GM12865 (cell line): ENCODE measurements at regions not wholly inside any gene's neighbourhood (a gene's known extent, or its start where the extent isn't known, plus 50 kb on each side); places are given as distances from the start of the nearest gene placed in this dataset.
A peak's percentile ranks its signal among the peaks of the same experiment; 100 is the strongest.

ENCODE experiments used
- DNase-seq: peaks from one replicate; pipeline ENCODE4 v3.0.0; 2010; ENCODE audit warnings: low read depth
- H3K4me3 ChIP-seq: 2 replicates; pipeline ENCODE4 v1.5.1; 2011; ENCODE audit warnings: mild to moderate bottlenecking, low read depth, low read length, control low read depth
- CTCF ChIP-seq: IDR thresholded peaks from 2 replicates; pipeline ENCODE4 v1.5.1; 2011; ENCODE audit warnings: low read length, control low read depth, low read depth, inconsistent platforms; ENCODE audit not compliant: insufficient read depth; ENCODE audit errors: missing control alignments

- TF ChIP-seq CTCF: no peak
- peak; percentile 23 for DNase-seq
- H3K4me3 ChIP-seq: no peak overlapping the region
Measured at GRCh38 chr5:158390577-158390976, 531.6 kb upstream of the CLINT1 start.

- no peak for TF ChIP-seq CTCF
- no peak for DNase-seq
- no peak overlapping the region for H3K4me3 ChIP-seq
Measured at GRCh38 chr5:158389786-158390185, 530.8 kb upstream of the CLINT1 start.

- no peak for TF ChIP-seq CTCF
- no peak overlapping the region for H3K4me3 ChIP-seq
- DNase-seq: no peak
Measured at GRCh38 chr5:158388021-158388420, 529.1 kb upstream of the CLINT1 start.

GRCh38 chr5:158387499-158387898 lies 528.6 kb upstream of the CLINT1 start:
- DNase-seq: no peak
- H3K4me3 ChIP-seq: no peak overlapping the region
- no peak for TF ChIP-seq CTCF

- no peak for TF ChIP-seq CTCF
- no peak for DNase-seq
- H3K4me3 ChIP-seq: no peak overlapping the region
Measured at GRCh38 chr5:158385982-158386381, 527.0 kb upstream of the CLINT1 start.

GRCh38 chr5:158384535-158385481 lies 525.9 kb upstream of the CLINT1 start:
- TF ChIP-seq CTCF: no peak
- H3K4me3 ChIP-seq: no peak overlapping the region
- DNase-seq: no peak
